ENCODE measurements at regions not wholly inside any gene's neighbourhood (a gene's known extent, or its start where the extent isn't known, plus 50 kb on each side); places are given as distances from the start of the nearest gene placed in this dataset.

GRCh38 chr10:118927321-118927720 lies 102.2 kb upstream of the NANOS1 start:
- TF ChIP-seq CTCF (optimal IDR thresholded peaks at IDR 0.05 in 1 of 3, IDR thresholded peaks at IDR 0.05 in 1 of 3, conservative IDR thresholded peaks at IDR 0.05 in 1 of 3; ENCODE audit: extremely low read depth in 1 of 3, insufficient read depth in 2 of 3, low read length in 3 of 3) (no peak), EZH2 (IDR thresholded peaks at IDR 0.05; ENCODE audit: low read length) (no peak)

Data from keratinocyte (primary cell).